Glomerular endothelial cell (primary cell): ENCODE measurements at regions not wholly inside any gene's neighbourhood (a gene's known extent, or its start where the extent isn't known, plus 50 kb on each side); places are given as distances from the start of the nearest gene placed in this dataset.

Source experiments
- DNase-seq: peaks from one replicate; pipeline ENCODE4 v3.0.0-alpha.2; 2011; ENCODE audit warnings: low read depth, low spot score; ENCODE audit errors: extremely low read depth

GRCh38 chr12:19971361-19972280 lies 396.7 kb upstream of the PDE3A start:
- no peak for DNase-seq

DNA sequence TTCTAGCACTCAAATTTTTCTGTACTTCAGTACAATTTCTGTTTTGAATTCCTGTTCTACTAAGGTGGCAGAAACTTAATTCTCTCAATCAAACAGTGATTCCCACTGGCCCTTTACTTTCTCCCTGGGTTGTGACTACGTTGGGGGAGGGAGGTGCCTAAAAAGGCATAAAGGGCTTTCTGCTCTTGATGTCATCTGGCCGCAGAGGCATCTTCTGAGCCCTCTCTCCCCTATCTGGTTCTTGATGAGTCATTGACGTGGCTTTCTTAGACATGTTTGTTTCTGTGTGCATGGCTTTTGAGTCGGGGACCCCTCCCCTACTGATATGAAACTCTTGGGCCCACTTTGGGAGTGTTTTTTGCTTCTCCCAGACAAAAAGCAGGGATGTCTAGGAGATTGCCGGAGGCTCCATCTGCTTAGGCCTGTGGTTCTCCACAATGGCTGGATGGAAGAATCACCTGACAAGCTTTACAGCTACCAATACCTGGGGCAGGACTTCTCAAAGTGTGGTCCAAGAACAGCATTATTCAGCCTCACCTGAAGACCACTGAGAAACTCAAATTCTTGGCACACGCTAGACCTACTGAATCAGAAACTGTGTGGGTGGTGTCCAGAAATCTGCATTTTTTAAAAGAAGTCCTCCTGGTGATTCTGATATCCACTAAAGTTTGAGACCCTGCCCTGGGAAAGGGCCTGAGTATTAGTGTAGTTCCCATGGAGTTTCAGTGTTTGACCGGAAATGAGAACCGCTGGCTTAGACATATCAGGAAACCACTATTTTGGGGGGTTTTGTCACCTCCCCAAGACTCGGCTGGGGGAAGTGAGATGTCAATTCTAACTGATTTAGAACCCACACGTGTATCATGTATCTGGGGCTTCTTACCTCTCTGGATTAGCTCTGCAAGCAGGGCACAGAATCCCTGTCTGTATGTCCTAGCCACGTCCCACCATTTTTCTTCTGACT lies 395.7 kb upstream of the PDE3A start:
- DNase-seq: no peak

- no peak for DNase-seq
Observed at GRCh38 chr12:19978193-19978592, 390.1 kb upstream of the PDE3A start.

DNA sequence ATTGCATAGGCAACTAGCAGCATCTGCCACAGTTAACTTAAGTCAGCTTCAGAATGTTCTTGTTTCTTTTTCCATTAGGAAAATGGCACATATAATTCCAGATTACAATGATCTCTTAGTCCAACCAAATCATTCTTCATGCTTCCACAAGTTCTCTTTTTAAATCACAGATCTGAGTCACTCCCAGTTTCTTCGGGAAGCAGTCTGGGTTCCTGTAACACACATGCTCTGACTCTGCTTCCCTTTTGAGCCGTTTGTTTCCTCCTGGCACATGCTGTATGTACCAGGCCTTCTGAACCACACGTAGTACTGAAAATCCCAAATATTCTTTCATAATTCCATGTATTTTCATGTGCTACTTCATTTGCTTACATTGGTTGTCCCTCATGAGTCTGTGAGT lies 388.8 kb upstream of the PDE3A start:
- no peak for DNase-seq

- DNase-seq: no peak
Observed at GRCh38 chr12:19981944-19982343, 386.4 kb upstream of the PDE3A start.

GRCh38 chr12:19988001-19988400 lies 380.3 kb upstream of the PDE3A start:
- DNase-seq: no peak

DNA sequence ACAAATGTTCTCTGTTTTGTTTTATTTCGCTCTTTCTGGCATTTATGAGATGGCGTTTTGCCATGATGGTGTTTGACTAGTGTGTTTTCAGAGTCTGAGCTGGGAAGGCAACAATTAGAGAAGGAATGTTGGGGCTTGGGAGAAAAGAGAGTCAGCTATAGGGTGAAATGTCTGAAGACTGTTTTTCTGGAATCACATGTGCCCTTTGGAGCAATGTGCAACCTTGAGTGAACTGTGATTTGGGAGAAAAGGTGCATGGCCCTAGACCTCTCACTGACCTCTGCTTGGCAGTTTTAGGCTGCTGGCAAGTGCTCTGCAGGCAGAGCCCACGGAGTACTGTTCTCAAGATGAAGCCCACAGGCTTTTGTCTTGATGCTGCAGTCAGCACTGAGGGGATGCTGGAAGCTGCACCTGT lies 379.9 kb upstream of the PDE3A start:
- no peak for DNase-seq

- DNase-seq: no peak
Observed at GRCh38 chr12:19988948-19989347, 379.4 kb upstream of the PDE3A start.

- DNase-seq: no peak
Observed at GRCh38 chr12:19991146-19991545, 377.2 kb upstream of the PDE3A start.

GRCh38 chr12:19992311-19992710 lies 376.0 kb upstream of the PDE3A start:
- no peak for DNase-seq

GRCh38 chr12:19994968-19995367 lies 373.4 kb upstream of the PDE3A start:
- no peak for DNase-seq

GRCh38 chr12:19997656-19998400 lies 370.5 kb upstream of the PDE3A start:
- DNase-seq: no peak

DNA sequence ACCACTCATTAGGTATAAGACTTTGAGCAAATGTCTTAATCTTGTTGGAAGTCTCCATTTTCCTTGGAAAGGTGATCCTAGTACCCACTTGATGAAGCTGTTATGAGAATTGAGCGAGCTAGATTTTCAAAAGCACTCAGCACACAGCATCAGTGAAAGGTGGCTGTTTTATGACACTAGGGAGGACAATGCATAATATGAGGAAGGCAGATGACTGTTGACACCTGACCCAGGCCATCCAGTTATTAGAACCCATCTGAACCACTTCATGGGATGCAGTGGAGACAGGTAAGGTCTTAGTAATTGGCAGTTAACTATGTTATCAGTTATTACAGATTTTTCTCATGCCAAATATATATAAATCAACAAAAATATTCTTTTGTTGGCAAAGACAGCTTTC lies 369.9 kb upstream of the PDE3A start:
- DNase-seq: no peak

GRCh38 chr12:19998961-19999804 lies 369.2 kb upstream of the PDE3A start:
- no peak for DNase-seq

GRCh38 chr12:19999805-20000138 lies 368.6 kb upstream of the PDE3A start:
- DNase-seq: no peak

DNA sequence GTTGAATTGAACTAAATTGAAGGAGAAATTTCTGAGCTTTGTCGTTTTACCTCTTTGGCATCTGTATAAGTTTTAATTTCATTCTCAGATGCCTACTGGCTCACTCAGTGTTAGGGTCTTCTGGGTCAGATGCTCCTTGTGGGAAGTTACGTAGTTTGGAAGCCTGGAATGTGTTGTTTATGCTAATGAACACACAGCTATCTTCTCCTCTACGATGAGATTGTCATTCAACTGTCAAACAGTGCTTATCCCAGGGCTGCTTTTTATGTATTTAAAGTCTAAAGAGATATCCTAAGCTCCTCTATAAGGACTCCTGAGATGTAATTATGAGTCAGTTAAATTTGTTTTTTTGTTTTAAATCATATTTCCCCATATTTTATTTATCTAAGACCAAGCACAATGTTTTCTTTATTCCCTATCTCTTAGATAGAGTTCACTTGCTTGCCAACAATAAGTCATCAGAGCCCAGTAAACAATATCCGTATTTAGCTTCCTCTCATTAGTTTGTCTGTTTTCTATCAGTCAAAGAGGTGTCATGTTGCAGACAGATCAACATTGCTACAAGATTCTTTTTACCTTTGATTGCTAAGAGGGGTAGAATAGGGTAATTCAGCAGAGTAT lies 368.0 kb upstream of the PDE3A start:
- no peak for DNase-seq

DNA sequence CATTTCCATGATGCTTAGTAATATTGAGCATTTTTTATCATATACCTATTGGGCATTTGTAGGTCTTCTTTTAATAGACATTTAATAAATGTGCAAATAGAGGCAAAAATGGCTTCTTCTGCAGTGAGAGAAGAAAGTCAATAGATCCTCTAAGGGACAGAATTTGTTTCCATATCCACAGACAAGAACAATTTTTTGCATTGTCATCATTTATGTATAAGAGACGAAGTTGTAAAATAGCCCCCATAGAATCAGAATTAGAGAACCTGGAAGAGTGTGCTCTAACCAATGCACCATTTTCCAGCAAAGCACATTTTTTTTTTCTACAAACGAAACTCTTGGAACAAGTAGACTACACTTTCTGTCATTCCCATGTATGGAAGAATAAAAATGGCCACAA lies 365.1 kb upstream of the PDE3A start:
- DNase-seq: no peak

DNA sequence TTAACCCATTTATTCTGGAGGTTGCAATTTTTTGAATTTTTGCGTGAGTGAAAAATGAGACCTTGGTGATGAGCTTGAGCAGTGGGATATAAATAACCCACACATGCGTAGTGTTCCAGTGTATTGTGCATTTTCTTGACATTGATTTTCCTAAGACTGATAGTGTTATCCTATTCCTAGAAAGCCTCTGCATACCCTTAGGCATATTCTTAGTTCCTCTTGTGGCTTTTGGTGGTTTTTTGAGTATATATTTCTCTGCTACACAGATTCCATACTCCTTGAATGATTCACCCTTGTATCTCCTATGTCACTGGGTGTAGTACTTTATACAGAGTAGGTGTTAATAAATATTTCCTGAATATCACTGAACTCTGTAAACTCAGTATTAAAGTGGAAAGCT lies 363.4 kb upstream of the PDE3A start:
- DNase-seq: no peak

DNA sequence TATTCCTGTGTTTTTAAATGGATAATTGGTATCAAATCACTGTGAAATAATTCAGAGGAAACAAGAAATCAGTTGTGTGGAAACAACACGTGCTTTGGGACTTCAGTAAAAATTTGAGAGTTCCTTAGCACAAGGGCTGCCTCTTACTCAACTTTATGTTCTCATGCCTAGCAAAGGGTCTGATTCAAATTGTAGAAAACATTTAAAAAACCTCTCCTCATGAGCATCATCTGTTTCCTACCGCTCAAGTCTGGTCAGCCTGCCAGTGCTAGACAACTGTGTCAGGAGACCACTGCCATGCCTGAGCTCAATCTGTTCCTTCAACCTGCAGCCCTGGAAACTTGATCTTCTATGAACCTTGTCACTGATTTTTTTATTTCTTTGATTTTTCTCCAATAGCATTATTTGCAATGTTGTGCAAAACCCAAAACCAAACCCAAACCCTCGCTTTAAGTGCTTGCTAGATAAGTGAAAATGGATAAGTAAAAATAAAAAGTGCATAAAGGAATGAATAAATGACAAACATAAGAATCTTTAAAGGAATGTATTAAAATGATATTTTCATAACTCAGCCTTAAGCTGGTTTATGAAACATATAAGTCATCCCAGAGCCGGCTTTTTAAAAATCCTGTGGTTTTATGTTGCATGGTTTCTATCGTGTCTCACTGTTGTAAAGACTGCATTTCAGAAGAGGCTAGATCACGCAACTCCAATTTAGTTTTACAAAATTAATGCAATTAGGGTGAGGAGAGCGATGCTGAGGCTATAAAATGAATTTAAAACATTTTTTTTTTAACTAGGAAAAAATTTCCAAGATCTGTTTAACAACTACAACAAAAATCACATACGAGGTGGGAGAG lies 361.2 kb upstream of the PDE3A start:
- no peak for DNase-seq
